ENCODE measurements at regions not wholly inside any gene's neighbourhood (a gene's known extent, or its start where the extent isn't known, plus 50 kb on each side); places are given as distances from the start of the nearest gene placed in this dataset.

- TF ChIP-seq CTCF (conservative IDR thresholded peaks at IDR 0.05): no peak
- no peak for TF ChIP-seq ZFX (IDR thresholded peaks at IDR 0.05)
Observed at GRCh38 chr13:47592256-47592655, 408.8 kb downstream of the SUCLA2 start.

Data from C4-2B (cell line).